ENCODE measurements at regions not wholly inside any gene's neighbourhood (a gene's known extent, or its start where the extent isn't known, plus 50 kb on each side); places are given as distances from the start of the nearest gene placed in this dataset.

DNA sequence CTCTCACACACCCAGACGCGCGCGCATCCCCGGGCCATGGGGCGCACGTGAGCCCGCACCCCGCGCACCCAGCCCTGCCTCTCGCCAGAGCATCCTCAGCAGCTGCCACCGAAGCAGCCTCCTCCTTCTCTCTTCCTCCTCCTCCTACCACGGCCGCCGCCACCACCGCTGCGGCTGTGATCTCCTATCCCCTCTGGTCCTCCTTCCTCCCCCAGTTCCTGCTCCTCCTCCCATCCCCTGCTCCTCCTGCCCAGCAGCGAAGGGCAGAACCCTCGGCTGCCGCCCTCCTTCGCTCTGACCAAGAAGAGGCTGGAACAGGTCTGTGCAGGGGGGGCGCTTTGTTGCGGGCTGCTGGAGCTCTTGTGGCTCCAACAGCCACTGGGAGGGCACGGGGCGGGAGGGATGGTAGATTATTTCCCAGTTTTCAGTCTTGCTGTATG, 148.7 kb upstream of the CHRDL1 start:
- H3K4me1 ChIP-seq = no peaks in the 10 kb centered on the region
- intact Hi-C loops (cut with DNase I) = no loop called here
- peak overlapping the region; percentile 25 to 45 (median 32) for H3K4me3 ChIP-seq
- 27% methylated on average over 25 of the region's 25 CpGs for WGBS
- no peak for DNase-seq (ENCODE audit: extremely low spot score)
- peaks cover 0 to 8% (median 3%) of the 10 kb centered on the region in 4 donors for H3K27me3 ChIP-seq
- TF ChIP-seq EP300 (IDR thresholded peaks at IDR 0.05) = no peak
- TF ChIP-seq POLR2A (IDR thresholded peaks at IDR 0.05; ENCODE audit: low read depth) = no peak
- TF ChIP-seq, protein P1, sequence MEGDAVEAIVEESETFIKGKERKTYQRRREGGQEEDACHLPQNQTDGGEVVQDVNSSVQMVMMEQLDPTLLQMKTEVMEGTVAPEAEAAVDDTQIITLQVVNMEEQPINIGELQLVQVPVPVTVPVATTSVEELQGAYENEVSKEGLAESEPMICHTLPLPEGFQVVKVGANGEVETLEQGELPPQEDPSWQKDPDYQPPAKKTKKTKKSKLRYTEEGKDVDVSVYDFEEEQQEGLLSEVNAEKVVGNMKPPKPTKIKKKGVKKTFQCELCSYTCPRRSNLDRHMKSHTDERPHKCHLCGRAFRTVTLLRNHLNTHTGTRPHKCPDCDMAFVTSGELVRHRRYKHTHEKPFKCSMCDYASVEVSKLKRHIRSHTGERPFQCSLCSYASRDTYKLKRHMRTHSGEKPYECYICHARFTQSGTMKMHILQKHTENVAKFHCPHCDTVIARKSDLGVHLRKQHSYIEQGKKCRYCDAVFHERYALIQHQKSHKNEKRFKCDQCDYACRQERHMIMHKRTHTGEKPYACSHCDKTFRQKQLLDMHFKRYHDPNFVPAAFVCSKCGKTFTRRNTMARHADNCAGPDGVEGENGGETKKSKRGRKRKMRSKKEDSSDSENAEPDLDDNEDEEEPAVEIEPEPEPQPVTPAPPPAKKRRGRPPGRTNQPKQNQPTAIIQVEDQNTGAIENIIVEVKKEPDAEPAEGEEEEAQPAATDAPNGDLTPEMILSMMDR (IDR thresholded peaks at IDR 0.05) = no peak
- no peaks in the 10 kb centered on the region for H3K36me3 ChIP-seq
- H3K27ac ChIP-seq (replicated peaks in 1 of 4) = no peak overlapping the region
- H3K9me3 ChIP-seq = no peaks in the 10 kb centered on the region

DNA sequence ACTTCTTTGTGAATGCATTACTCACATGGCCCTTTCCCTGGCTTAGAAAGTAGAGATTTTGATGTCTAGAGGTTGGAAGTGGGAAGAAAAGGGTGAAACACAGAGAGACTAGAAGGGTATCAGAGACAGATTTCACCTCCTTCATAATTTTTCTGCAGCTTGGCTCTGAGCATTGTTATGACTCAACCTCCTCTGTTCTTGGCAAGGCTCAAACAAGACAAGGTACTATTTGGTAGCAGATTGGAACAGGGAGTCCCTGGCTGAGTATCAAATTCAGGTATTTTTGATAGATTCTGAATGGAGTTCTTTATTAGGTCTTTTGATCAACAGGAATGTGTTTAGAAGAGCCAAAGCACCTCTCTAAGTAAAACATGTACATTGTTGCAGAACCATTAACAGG, 146.3 kb upstream of the CHRDL1 start:
- TF ChIP-seq EP300 (IDR thresholded peaks at IDR 0.05) (no peak), POLR2A (IDR thresholded peaks at IDR 0.05; ENCODE audit: low read depth) (no peak), POLR2AphosphoS5 (IDR thresholded peaks at IDR 0.05) (no peak)
- TF ChIP-seq, protein P1 (IDR thresholded peaks at IDR 0.05) = no peak
- Histone ChIP-seq H3K9me3 (no peaks in the 10 kb centered on the region), H3K27ac (replicated peaks in 1 of 4) (no peak overlapping the region), H3K36me3 (no peaks in the 10 kb centered on the region), H3K27me3 (peaks cover 0 to 8% (median 3%) of the 10 kb centered on the region in 4 donors), H3K4me1 (no peaks in the 10 kb centered on the region), H3K4me3 (no peak overlapping the region)
- intact Hi-C loops (cut with DNase I) = no loop called here
- DNase-seq (ENCODE audit: extremely low spot score) = no peak

DNA sequence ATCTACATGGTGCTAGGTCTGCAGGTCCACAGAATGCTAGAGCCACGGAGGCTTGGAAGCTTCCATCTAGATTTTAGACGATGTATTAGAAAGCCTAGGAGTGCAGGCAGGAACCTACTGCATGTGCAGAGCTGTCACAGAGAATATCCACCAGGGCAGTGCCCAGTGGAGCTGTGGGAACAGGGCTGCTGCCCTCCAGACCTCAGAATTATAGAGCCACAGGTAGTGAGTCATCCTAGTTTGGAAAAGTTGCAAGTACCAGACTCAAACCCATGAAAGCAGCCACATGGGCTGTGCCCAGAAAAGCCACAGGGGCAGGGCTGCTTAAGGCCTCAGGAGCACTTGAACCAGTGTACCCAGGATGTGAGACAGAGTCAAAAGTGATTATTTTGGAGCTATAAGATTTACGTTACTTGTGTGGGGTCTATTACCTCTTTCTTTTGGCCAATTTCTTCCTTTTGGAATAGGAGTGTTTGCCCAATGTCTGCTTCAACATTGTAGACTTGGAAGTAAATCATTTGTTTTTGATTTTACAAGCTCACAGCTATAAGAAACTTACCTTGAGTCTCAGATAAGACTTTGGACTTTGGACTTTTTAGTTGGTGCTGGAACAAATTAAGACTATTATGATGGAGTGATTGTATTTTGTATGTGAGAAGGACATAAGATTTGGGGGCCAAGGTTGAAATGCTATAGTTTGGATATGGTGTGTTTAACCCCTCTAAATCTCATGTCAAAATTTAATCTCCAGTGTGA, 143.5 kb upstream of the CHRDL1 start:
- Histone ChIP-seq H3K9me3 (no peaks in the 10 kb centered on the region), H3K4me3 (no peak overlapping the region), H3K4me1 (no peaks in the 10 kb centered on the region), H3K27ac (replicated peaks in 1 of 4) (no peak overlapping the region), H3K27me3 (peaks cover 0 to 1% (median 0%) of the 10 kb centered on the region in 4 donors), H3K36me3 (no peaks in the 10 kb centered on the region)
- TF ChIP-seq EP300 (IDR thresholded peaks at IDR 0.05) = no peak
- TF ChIP-seq, protein P1 (IDR thresholded peaks at IDR 0.05) = no peak
- TF ChIP-seq POLR2AphosphoS5 (IDR thresholded peaks at IDR 0.05) = no peak
- intact Hi-C loops (cut with DNase I) = no loop called here
- 59% methylated on average over 3 of the region's 3 CpGs for WGBS
- DNase-seq (ENCODE audit: extremely low spot score) = no peak

DNA sequence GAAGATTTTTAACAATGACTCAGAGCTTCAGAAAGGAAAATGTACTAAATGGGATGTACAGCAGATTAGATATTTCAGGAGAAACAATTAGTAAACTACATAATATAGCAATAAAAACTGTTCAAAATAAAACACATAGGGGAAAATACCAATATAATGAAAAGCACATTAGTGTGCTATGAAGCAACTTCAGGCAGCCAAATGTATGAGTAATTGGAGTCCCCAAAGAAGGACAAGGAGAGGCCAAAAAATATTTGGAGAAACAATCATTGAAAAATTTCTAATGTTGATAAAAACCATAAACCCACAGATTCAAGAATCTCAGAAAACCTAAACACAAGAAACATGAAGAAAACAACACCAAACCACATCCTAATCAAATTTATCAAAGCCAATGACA, 129.3 kb upstream of the CHRDL1 start:
- intact Hi-C loops (cut with DNase I) = no loop called here

DNA sequence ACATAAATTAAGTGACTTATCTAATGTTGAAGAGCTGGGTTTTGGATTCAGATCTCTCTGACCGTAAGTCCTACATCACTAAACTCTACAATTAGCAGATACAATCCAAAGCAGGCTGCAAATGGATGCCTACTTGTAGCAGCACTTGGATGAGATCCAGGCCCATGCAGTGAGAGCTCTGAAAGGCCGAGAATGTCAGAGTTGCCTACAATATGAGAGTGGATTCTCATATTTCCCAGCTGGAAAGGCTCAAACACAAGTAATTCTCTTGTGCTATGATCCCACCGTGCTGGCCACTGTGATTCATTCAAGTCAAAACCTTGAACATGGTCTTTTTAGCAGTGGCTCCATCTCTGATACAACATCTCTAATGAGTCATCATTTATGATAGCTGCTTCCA, 125.4 kb upstream of the CHRDL1 start:
- WGBS = 45% methylated on average over 3 of the region's 3 CpGs
- no peak overlapping the region for H3K27ac ChIP-seq (replicated peaks in 1 of 4)

More for the DNA sequence above, 129.3 kb upstream of the CHRDL1 start:
- Histone ChIP-seq H3K4me3 (no peak overlapping the region), H3K27ac (replicated peaks in 1 of 4) (no peak overlapping the region), H3K36me3 (no peaks in the 10 kb centered on the region), H3K27me3 (no peaks in the 10 kb centered on the region), H3K4me1 (no peaks in the 10 kb centered on the region), H3K9me3 (no peaks in the 10 kb centered on the region)
- no peak for DNase-seq (ENCODE audit: extremely low spot score)
- TF ChIP-seq EP300 (IDR thresholded peaks at IDR 0.05) = no peak

More for the DNA sequence above, 125.4 kb upstream of the CHRDL1 start:
- intact Hi-C loops (cut with DNase I) = no loop called here
- no peaks in the 10 kb centered on the region for H3K4me1 ChIP-seq
- no peaks in the 10 kb centered on the region for H3K27me3 ChIP-seq
- H3K36me3 ChIP-seq = no peaks in the 10 kb centered on the region
- no peaks in the 10 kb centered on the region for H3K9me3 ChIP-seq
- TF ChIP-seq POLR2AphosphoS5 (IDR thresholded peaks at IDR 0.05) (no peak), POLR2A (IDR thresholded peaks at IDR 0.05; ENCODE audit: low read depth) (no peak), EP300 (IDR thresholded peaks at IDR 0.05) (no peak)
- TF ChIP-seq, protein P1 (IDR thresholded peaks at IDR 0.05) = no peak
- no peak overlapping the region for H3K4me3 ChIP-seq
- DNase-seq (ENCODE audit: extremely low spot score) = no peak
